IgD-negative memory B cell (primary cell): ENCODE measurements at regions not wholly inside any gene's neighbourhood (a gene's known extent, or its start where the extent isn't known, plus 50 kb on each side); places are given as distances from the start of the nearest gene placed in this dataset.
"Not testable (repeated sequence)": the region's sequence is repeated elsewhere in the genome, so short reads cannot be mapped to it uniquely, and the experiment has no call there.

Experiments
- H3K27ac Mint-ChIP-seq, 3 donors: one replicate each; pipeline ENCODE4 v1.8.0; 2020 to 2022; ENCODE audit warnings: mild to moderate bottlenecking in 3 of 3, mixed read lengths in 3 of 3, moderate library complexity in 1 of 3
- H3K27me3 Mint-ChIP-seq: one replicate; pipeline ENCODE4 v1.8.0; 2021; ENCODE audit warnings: mixed read lengths
- H3K36me3 Mint-ChIP-seq: one replicate; pipeline ENCODE4 v1.8.0; 2020; ENCODE audit warnings: mild to moderate bottlenecking, mixed read lengths
- H3K4me1 Mint-ChIP-seq, 3 donors: one replicate each; pipeline ENCODE4 v1.8.0; 2020 to 2022; ENCODE audit warnings: mixed read lengths in 3 of 3, mild to moderate bottlenecking in 1 of 3
- H3K4me3 Mint-ChIP-seq, 4 donors: one replicate each; pipeline ENCODE4 v1.8.0; 2020 to 2022; ENCODE audit warnings: mild to moderate bottlenecking in 4 of 4, mixed read lengths in 4 of 4, moderate library complexity in 3 of 4
- H3K9me3 Mint-ChIP-seq, 3 donors: one replicate each; pipeline ENCODE4 v1.8.0; 2020 to 2021; ENCODE audit warnings: mixed read lengths in 3 of 3, mild to moderate bottlenecking in 1 of 3

DNA sequence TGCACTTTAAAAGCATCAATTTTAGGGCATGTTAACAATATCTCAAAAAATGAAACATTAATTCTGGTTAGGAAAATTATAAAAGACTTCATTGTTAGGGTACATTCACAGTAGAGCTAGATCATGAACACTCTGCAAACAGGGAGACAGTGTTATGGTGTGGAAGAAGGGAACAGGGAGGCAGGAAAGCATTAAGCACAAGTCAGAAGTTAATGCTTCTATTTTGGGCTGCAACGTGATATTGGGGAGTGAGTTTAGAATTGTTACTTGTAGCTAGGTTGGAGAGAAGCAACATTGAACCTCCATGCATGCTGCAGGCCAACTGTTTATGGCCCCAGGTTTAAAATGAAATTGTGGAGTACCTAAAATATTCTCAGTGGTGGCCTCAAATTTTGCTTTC, 278.1 kb upstream of the NMUR2 start:
- no peaks in the 10 kb centered on the region for H3K4me1 Mint-ChIP-seq
- no peaks in the 10 kb centered on the region for H3K36me3 Mint-ChIP-seq
- no peaks in the 10 kb centered on the region for H3K27me3 Mint-ChIP-seq
- H3K9me3 Mint-ChIP-seq, result peaks cover 9 to 18% (median 12%) of the 10 kb centered on the region in 3 donors
- H3K27ac Mint-ChIP-seq, result no peak overlapping the region
- H3K4me3 Mint-ChIP-seq, result no peak overlapping the region

DNA sequence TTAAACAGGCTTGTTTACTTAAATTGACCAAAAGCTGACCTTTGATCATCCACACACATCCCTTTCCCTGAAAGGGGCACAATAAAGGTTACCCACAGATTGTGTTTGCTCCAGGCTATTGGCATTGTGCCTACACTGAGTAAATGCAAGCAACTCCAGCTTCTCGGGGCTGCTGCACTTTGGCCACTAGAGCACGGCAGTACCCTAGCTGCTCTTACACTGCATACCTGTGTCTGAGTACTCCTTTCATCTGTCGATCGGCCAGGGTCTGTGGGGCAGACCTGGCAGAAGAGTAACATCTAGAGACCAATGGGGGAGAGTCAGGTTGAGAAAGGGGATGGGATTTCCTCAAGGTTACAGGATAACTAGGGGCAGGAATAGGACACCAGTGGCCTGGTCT, 281.9 kb upstream of the NMUR2 start:
- H3K36me3 Mint-ChIP-seq, result no peaks in the 10 kb centered on the region
- H3K4me1 Mint-ChIP-seq, result no peaks in the 10 kb centered on the region
- no peaks in the 10 kb centered on the region for H3K27me3 Mint-ChIP-seq
- H3K27ac Mint-ChIP-seq, result no peak overlapping the region
- H3K9me3 Mint-ChIP-seq, result peaks cover 8 to 10% (median 9%) of the 10 kb centered on the region in 3 donors
- H3K4me3 Mint-ChIP-seq, result no peak overlapping the region

DNA sequence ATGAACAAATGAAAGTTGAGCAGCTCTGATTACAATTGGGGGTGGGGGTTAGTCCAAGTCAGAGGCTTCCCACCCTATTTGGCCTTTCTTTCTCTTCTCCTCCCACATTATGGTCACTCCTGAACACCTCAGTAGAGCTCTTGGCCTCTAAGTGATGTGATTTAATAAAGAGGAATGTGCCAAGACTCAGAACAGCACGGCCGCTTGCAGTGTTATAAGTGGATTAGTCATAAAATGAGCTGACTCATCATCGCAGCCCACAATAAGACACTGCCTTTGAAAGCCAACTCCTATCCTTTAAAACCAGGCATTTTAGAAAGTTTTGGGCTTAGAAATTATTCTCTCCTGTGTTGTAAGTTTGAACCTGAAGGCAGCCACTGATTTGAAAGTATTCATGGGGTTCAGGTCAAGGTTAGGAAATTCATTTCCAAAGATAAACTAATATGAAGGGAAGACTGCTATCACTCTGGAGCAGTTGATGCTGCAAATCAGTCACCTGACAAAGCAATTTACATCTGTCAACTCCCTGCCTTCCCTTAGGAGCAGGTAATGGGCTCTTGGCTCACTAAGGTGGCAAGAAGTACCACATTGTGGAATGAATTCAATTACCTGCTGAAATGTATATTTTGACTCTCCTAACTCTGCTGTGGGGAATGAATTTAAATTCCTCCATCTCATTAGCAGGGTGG, 283.6 kb upstream of the NMUR2 start:
- Mint-ChIP-seq H3K4me3 (no peak overlapping the region), H3K27ac (no peak overlapping the region), H3K36me3 (no peaks in the 10 kb centered on the region), H3K27me3 (no peaks in the 10 kb centered on the region), H3K9me3 (peaks cover 7 to 10% (median 8%) of the 10 kb centered on the region in 3 donors), H3K4me1 (no peaks in the 10 kb centered on the region)

DNA sequence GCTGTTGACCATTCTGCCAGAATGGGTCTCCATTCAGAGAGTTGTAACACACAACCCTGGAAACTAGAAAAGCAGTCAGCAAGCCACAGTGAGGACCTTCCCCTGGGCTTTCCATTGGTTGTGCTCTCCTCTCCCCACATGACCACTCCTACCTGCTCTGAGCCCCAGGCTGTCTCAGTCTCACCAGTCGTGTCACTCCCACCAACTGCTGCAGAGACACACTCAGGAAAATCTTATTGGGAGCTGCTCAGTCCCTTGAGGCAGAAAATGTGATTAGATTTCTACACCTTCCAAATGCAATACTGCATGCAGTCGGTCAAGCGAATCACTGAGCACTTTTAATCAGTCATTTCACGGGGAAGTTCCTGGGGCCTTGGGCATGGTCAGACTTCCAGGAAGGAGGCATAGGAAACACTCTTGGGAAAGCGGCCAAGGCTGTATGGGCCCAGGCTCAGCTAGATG, 284.2 kb upstream of the NMUR2 start:
- Mint-ChIP-seq H3K27ac (no peak overlapping the region), H3K4me3 (peak overlapping the region in 1 of 4 donors; percentile 5), H3K4me1 (no peaks in the 10 kb centered on the region), H3K36me3 (no peaks in the 10 kb centered on the region), H3K9me3 (peaks cover 7 to 10% (median 8%) of the 10 kb centered on the region in 3 donors), H3K27me3 (no peaks in the 10 kb centered on the region)

DNA sequence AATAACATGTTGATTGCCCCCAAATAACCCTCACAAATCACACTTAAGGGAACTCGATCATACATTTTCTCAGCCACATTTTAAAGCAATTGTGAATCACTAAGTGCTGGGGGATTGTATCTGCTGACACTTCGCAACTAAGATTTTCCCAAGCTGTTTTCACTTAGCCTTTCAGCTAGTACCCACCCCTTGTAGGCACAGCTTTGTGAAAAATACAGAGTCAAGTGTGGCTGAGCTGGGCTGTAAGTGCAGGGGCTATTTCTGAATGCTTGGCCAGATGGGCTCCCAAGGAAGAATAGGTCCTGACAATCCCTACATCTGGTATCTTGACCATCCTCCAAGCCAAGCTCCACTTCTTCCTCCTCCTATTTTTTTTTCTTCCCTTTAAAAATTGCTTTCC, 289.2 kb upstream of the NMUR2 start:
- Mint-ChIP-seq H3K9me3 (peaks cover 2 to 3% (median 2%) of the 10 kb centered on the region in 3 donors), H3K4me1 (no peaks in the 10 kb centered on the region), H3K4me3 (no peak overlapping the region), H3K27ac (no peak overlapping the region), H3K27me3 (no peaks in the 10 kb centered on the region), H3K36me3 (no peaks in the 10 kb centered on the region)

DNA sequence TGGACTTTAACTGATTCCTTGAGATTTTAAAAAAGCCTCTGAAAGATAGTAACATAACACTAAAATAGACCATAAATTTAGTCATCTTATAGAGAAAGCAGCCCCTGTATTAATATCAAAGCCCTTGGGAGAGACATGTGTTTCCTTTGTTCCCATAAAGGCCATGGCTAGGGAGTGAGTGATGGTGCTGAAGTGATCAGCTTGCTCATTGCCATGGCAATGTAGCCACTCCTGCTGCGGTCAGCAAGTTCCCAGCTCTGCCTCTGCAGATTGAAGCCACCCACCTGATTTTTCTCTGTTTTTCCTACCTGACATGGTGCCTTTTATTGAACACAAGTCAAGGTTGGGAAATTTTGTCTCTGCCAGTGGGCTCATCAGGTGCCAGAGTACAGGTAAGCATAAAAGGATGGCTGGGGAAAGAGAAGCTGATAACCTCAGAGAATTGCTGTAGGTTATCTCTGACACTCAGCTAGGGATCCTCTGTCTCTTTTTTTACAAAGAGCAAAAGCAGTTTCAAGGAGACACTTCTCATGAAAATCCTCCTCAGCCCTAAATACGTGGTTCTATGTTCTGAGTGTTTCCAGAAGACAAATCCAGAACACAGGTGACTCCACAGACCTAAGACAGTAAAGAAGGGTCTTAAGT, 296.3 kb upstream of the NMUR2 start:
- peaks cover 1% of the 10 kb centered on the region for H3K27me3 Mint-ChIP-seq
- H3K27ac Mint-ChIP-seq, result no peak overlapping the region
- no peaks in the 10 kb centered on the region for H3K36me3 Mint-ChIP-seq
- H3K9me3 Mint-ChIP-seq, result peaks cover 0 to 3% (median 3%) of the 10 kb centered on the region in 3 donors
- no peak overlapping the region for H3K4me3 Mint-ChIP-seq
- no peaks in the 10 kb centered on the region for H3K4me1 Mint-ChIP-seq

DNA sequence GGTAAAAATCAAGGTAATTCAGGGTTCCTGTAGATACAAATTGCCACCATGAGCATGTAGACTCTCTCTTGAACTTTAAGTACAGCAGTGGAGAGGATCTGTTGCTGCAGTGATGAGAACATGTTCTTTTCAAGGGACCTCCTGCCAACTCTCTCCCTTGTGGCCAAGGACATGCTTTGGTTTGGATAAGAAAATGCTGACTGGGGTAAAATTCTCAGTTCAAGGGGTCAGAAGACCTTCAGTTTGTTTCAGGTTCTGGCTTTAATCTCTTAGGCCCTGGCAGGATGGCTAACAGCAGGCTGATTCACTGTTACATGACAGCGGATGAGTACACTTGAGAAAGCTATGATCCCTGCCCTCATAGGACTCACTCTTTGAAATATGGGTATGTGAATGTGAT, 299.2 kb upstream of the NMUR2 start:
- Mint-ChIP-seq H3K36me3 (no peaks in the 10 kb centered on the region), H3K9me3 (peaks cover 2 to 10% (median 3%) of the 10 kb centered on the region in 3 donors), H3K27me3 (peaks cover 1% of the 10 kb centered on the region), H3K4me3 (no peak overlapping the region), H3K27ac (no peak overlapping the region), H3K4me1 (no peaks in the 10 kb centered on the region)

DNA sequence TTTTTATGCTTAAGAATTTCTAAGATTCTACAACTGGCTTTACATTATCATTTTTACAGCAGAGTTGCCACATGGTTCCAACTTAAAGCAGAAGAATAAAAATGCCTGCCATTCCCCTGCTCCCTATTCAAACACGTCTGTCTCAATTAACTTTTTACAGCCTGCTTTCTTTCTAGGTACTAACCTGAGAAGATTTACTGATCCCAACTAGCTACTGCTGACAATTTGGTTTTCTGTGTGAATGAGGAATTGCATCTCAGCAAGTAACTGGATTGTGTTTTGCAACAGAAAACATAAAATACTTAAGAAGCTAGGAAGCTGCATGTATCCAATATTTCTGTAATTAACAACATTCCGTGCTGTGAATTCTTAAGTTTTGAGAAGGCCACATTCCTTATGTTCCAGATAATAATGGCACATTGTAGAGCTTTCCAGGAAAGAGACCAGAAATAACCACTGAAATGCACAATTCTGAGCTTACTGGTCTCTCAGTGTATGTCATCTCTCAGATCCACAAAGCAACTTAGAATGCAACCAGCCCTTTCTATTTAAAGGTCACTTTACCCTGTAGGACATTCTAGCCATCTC, 306.8 kb upstream of the NMUR2 start:
- H3K9me3 Mint-ChIP-seq, result peaks cover 0 to 9% (median 2%) of the 10 kb centered on the region in 3 donors
- no peaks in the 10 kb centered on the region for H3K36me3 Mint-ChIP-seq
- no peak overlapping the region for H3K27ac Mint-ChIP-seq

DNA sequence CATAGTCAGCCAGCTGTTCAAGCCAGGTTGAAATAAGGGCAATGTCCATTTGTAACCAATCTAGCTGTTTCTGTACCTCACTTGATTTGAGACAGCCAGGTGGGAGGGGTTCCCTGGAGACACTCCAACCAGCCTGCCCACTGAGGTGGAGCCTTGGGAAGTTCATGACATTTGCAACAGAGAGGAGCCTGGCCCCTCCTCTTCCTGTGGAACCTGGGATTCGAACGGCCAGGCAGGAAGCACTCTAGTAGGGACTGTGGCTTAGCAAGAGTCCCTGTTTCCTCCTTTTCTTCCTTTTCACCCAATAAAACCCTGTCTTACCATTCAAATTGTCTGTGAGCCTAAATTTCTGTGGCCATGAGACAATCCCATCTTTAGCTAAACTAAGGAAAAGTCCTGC, 312.3 kb upstream of the NMUR2 start:
- Mint-ChIP-seq H3K4me3 (no peak overlapping the region), H3K27ac (no peak overlapping the region), H3K36me3 (peaks cover 1% of the 10 kb centered on the region), H3K4me1 (no peaks in the 10 kb centered on the region), H3K9me3 (peaks cover 0 to 18% (median 3%) of the 10 kb centered on the region in 3 donors), H3K27me3 (no peaks in the 10 kb centered on the region)

More for the DNA sequence above, 306.8 kb upstream of the NMUR2 start:
- no peaks in the 10 kb centered on the region for H3K27me3 Mint-ChIP-seq
- H3K4me3 Mint-ChIP-seq, result no peak overlapping the region
- no peaks in the 10 kb centered on the region for H3K4me1 Mint-ChIP-seq

DNA sequence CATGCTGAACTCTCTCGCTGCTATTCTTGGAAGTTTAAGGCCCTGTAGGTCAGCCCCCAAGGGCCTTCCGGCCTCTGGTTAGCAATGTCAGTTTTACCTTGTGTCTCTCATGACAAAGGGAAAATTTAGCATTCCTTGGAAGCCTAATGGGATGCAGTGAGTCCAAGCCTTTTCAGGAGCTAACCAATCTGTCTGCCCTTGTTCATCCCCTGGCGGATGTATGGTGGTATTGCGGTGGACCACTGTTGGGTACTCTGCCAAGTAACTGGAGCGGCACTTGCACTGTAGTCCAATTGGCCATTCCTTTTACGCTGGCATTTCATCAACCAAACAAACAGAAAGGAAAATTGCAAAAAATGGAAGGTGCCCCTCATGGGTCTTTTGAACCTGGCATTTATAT, 318.4 kb upstream of the NMUR2 start:
- H3K9me3 Mint-ChIP-seq, result peaks cover 3 to 26% (median 6%) of the 10 kb centered on the region in 3 donors
- no peaks in the 10 kb centered on the region for H3K4me1 Mint-ChIP-seq
- no peaks in the 10 kb centered on the region for H3K27me3 Mint-ChIP-seq
- H3K4me3 Mint-ChIP-seq, result no peak overlapping the region
- H3K27ac Mint-ChIP-seq, result no peak overlapping the region
- peaks cover 1% of the 10 kb centered on the region for H3K36me3 Mint-ChIP-seq

DNA sequence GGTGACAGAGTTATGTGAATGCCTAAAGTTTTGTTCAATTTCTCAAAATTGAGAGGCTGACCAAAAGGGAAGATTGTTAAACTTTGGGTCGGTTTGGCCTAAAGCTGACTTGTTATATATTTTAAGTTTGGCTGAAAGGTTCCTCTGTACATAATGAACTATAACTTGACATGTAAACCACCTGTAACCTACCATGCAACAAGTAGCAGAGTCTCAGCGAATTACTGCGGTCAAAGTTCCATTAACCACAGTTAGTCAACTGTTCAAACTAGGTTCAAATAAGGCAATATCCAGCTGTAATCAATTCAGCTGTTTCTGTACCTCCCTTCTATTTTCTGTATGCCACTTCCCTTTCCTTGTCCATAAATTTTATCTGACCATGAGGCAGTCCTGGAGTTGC, 325.1 kb upstream of the NMUR2 start:
- no peaks in the 10 kb centered on the region for H3K36me3 Mint-ChIP-seq
- no peaks in the 10 kb centered on the region for H3K27me3 Mint-ChIP-seq
- H3K4me1 Mint-ChIP-seq, result no peaks in the 10 kb centered on the region
- no peak overlapping the region for H3K4me3 Mint-ChIP-seq
- H3K9me3 Mint-ChIP-seq, result peaks cover 4 to 6% (median 4%) of the 10 kb centered on the region in 3 donors
- no peak overlapping the region for H3K27ac Mint-ChIP-seq

DNA sequence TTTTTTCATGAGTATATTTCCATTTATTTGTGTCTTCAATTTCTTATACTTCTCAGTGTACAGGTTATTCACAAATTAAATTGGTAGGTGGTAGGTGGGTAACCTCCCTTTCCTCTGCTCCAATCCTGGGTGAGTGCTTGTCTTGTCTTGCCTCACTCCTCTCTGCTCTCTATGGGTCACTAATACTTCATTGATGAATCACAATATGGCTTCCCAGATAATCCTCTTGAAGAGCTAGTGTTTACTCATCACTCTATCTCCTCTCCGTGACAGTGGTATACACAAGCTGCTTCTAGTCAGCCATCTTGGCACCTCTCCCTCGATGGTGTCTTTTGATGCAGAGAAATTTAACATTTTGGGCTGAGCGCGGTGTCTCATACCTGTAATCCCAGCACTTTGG, 331.8 kb upstream of the NMUR2 start:
- H3K36me3 Mint-ChIP-seq, result no peaks in the 10 kb centered on the region
- no peaks in the 10 kb centered on the region for H3K27me3 Mint-ChIP-seq
- H3K4me1 Mint-ChIP-seq, result no peaks in the 10 kb centered on the region
- H3K9me3 Mint-ChIP-seq, result peaks cover 3 to 13% (median 7%) of the 10 kb centered on the region in 3 donors
- H3K4me3 Mint-ChIP-seq, result no peak overlapping the region
- H3K27ac Mint-ChIP-seq, result no peak overlapping the region

DNA sequence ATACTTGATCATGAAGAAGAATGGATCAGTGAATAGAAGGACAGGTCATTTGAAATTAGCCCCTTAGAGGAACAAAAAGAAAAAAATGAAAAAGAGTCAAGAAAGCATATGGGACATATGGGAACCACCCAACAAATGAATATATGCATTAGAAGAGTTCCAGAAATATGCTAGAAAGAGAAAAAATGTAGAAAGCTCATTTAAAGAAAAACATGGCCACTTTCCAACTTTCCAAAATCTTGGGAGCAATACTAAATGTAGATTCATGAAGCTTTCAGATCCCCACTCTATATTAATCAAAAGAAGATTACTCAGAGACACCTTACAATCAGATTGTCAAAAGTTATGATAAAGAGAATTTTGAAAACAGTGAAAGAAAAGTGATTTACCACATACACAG, 334.8 kb upstream of the NMUR2 start:
- H3K27ac Mint-ChIP-seq, result no peak overlapping the region
- H3K4me1 Mint-ChIP-seq, result no peaks in the 10 kb centered on the region
- H3K9me3 Mint-ChIP-seq, result peaks cover 3 to 13% (median 7%) of the 10 kb centered on the region in 3 donors
- no peaks in the 10 kb centered on the region for H3K27me3 Mint-ChIP-seq
- H3K4me3 Mint-ChIP-seq, result no peak overlapping the region
- no peaks in the 10 kb centered on the region for H3K36me3 Mint-ChIP-seq

DNA sequence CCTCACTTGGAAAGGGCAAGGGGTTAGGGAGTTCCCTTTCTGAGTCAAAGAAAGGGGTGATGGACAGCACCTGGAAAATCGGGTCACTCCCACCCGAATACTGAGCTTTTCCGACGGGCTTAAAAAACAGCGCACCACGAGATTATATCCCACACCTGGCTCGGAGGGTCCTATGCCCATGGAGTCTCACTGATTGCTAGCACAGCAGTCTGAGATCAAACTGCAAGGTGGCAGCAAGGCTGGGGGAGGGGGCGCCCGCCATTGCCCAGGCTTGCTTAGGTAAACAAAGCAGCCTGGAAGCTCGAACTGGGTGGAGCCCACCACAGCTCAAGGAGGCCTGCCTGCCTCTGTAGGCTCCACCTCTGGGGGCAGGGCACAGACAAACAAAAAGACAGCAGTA, 336.0 kb upstream of the NMUR2 start:
- not testable (repeated sequence) for H3K36me3 Mint-ChIP-seq, H3K27ac Mint-ChIP-seq, H3K4me1 Mint-ChIP-seq, H3K4me3 Mint-ChIP-seq, H3K27me3 Mint-ChIP-seq
- peaks cover 3 to 10% (median 7%) of the 10 kb centered on the region in 3 donors for H3K9me3 Mint-ChIP-seq

DNA sequence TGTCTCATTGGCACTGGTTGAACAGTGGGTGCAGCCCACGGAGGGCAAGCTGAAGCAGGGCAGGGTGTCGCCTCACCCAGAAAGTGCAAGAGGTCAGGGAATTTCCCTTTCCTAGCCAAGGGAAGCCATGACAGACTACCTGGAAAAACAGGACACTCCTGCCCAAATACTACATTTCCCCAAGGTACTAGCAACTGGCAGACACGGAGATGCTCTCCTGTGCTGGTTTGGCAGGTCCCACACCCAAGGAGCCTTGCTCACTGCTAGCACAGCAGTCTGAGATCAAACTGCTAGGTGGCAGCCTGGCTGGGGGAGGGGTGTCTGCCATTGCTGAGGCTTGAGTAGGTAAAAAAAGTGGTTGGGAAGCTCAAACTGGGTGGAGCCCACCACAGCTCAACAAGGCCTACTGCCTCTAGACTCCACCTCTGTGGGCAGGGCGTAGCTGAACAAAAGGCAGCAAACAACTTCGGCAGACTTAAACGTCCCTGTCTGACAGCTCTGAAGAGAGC, 382.7 kb upstream of the NMUR2 start:
- H3K36me3 Mint-ChIP-seq, H3K9me3 Mint-ChIP-seq, H3K27me3 Mint-ChIP-seq, H3K4me3 Mint-ChIP-seq, H3K4me1 Mint-ChIP-seq, H3K27ac Mint-ChIP-seq: not testable (repeated sequence)
